UCSD-AML1 (cell line): ENCODE measurements at regions not wholly inside any gene's neighbourhood (a gene's known extent, or its start where the extent isn't known, plus 50 kb on each side); places are given as distances from the start of the nearest gene placed in this dataset.

Source experiments
- DNase-seq: peaks from one replicate; lab custom pipeline; 2025; ENCODE audit not compliant: unreplicated experiment; lab: John Stamatoyannopoulos, UW

- no peak for DNase-seq
Observed at GRCh38 chr4:136183513-136183912, 1348.8 kb downstream of the PCDH18 start.

DNA sequence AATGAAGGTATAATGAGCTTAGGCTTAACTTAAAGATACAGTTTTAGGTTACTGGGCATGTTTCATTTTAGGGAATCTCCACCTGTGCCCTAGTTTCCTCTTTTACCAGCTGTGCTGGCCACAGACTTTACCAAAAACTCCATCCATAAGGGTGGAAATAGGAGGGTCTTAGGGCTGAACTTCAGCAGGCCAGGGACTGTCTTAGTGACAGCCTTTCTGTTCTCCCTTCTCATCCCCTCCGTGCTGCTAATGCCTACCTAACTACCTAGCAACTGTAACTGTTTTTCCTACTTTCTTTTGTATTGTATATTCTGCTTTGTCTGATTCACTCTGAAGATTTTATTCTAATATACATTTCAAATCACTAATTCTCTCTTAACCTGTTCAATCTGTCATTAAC is 1375.3 kb downstream of the PCDH18 start:
- DNase-seq = no peak

DNA sequence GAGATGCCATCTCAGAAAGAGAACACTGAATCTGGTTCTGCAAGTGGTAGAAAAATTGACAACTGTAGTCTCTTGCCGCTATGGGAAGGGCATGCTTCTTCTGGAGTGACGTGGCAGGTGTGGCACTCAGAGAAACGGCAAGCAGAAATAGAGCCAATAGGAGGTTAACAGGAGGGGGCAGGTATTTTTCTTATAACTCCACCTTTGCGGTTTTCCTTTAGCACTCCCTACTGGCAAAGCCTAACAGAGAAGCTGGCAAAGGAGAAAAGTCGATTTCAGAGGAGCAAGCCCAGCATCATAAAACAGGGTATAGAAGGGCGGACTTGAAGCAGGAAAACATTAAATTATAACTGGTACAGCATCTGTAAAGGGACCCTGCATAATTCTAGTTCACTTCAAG is 1382.2 kb downstream of the PCDH18 start:
- no peak for DNase-seq

GRCh38 chr4:136136601-136137000 is 1395.7 kb downstream of the PCDH18 start:
- DNase-seq = no peak

GRCh38 chr4:136124251-136124745 is 1408.0 kb downstream of the PCDH18 start:
- DNase-seq = no peak

DNA sequence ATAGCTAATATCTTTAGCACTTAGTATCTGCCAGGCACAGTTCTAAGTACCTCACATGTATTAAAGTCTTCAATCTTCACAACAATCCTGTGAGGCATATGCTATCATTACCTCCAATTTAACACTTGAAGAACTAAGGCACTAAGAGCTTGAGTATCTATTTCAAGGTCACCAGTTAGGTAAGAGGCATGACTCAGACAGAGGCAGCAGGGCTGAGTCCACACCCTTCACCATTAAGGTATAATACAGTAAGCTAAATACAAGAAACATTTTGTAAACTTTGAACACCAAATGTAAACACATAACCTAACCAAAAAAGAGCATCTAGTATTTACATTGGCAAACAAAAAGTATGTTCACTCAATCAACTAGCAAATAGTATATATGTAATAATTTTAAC is 1410.9 kb downstream of the PCDH18 start:
- DNase-seq = no peak

GRCh38 chr4:136113921-136114320 is 1418.4 kb downstream of the PCDH18 start:
- DNase-seq = no peak

GRCh38 chr4:136112116-136112515 is 1420.2 kb downstream of the PCDH18 start:
- no peak for DNase-seq

GRCh38 chr4:136106753-136107152 is 1425.5 kb downstream of the PCDH18 start:
- no peak for DNase-seq

DNA sequence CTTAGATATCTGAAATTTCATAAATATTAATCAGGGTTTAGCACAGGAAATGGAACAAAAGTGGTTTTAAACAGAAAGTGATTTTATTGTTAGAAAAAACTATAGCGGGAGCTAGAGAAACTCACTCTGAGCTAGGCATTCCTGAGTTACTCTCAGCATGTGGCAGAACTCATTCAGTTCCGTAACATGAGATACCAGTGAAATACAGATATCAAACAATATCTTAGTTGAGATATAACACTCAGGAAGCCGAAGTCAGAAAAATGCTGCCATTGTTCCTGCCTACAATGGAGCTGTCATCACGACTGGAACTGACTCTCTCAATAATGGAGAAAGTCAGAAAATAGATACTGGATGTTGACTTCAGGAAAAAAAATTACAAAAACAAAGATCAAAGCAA is 1428.7 kb downstream of the PCDH18 start:
- no peak for DNase-seq

GRCh38 chr4:136097676-136098075 is 1434.6 kb downstream of the PCDH18 start:
- DNase-seq = no peak

DNA sequence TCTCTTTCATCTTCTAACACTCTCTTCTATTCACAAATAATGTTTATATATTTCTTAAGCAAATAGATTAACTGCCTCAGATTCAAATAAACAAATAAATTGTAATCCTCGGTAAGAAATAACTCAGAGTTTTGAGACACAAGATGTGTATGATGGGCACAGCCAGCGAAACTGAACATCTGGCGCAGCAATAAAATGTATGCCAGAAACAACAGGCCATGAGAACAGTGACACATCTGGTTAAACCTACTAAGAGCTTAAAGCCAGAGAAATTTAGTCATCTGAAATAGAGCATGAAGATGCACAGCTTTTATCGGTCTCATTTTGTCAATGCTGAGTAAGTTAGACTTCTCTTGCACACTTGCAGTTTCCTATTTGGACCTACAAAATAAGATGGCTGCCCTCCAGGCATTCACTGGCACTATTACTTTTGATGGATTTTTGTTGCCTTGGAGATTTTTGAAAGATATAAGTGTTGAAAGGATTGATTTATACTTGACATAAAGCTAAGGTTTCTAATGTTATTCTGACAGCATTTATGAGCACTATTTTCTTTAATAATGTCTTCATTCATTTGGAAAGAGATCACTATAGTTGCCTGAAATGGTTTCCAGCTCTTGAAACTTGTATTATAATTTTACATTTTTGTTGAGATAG is 1444.0 kb downstream of the PCDH18 start:
- no peak for DNase-seq

DNA sequence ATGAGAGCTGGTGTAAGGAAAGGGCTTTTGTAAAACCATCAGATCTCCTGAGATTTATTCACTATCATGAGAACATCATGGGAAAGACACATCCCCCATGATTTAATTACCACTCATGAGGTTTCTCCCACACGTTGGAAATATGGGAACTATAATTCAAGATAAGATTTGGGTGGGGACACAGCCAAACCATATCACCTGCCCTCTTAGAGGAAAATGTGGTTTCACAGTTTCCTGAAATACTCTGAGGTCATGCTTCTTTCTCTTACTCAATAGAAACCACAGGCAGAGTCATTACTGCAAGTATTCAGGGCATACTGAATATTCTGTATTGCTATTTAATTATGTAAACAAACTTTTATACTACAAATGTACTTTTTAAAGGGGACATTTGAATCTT is 1453.3 kb downstream of the PCDH18 start:
- DNase-seq = no peak

- no peak for DNase-seq
Observed at GRCh38 chr4:136056748-136057147, 1475.5 kb downstream of the PCDH18 start.

GRCh38 chr4:136055360-136055759 is 1476.9 kb downstream of the PCDH18 start:
- DNase-seq = no peak

GRCh38 chr4:136036744-136037143 is 1495.5 kb downstream of the PCDH18 start:
- DNase-seq = peak; percentile 4

GRCh38 chr4:136032391-136032790 is 1499.9 kb downstream of the PCDH18 start:
- no peak for DNase-seq

- no peak for DNase-seq
Observed at GRCh38 chr4:136025540-136025939, 1506.8 kb downstream of the PCDH18 start.

DNA sequence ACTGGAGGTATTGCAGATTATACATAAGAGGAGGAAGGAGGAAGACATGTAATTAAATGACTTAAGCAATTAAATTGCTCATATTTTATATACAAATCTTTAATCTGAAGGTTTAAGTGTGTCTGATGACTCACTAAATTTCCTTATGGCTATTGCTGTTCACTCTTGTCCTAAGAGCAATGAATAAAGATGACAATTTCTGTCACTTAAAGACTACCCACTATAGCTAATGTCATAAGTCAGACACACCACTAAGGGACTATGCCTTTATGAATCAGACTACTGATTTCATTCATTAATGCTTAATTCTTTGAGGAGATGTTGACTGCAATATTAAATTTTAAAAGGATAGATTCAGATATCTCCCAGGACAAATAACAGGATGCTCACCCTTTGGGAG is 1514.7 kb downstream of the PCDH18 start:
- no peak for DNase-seq

DNA sequence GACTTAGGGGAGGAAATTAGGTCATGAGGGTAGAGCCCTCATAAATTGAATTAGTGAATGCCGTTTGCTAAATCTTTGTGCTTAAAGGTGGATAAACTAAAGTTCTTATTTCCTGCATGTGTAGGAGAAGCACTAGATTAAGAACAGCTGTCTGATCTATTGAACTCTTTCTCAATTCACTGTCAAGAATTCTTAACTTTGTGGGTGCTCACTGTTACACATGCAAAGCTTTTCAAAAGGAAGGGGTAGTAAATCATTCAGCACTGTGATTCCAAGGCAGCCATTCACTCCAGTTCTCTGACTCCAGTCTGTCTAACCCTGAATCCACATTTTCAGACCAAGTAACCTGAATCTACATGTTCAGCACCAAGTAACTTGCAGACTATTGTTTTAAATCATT is 1520.1 kb downstream of the PCDH18 start:
- no peak for DNase-seq

GRCh38 chr4:136009258-136009832 is 1522.9 kb downstream of the PCDH18 start:
- no peak for DNase-seq

DNA sequence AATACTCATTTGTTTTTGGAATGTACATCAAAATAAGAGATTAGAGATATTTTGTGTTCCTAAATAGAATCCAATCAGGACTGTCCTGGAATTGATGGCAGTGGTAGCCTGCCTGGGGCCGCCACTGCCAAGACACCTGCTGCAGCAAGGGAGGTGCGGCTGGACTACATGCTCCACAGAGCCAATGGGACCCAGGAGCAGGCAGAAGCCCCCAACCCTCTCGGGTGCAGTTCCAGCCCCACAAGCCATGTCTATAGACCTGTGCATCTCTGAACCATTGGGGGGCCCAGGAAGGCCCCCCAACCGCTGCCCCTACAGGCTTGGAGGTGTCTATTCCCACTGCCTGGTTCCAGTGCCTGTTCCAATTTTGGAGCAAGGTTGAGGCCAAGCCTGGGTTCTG is 1524.3 kb downstream of the PCDH18 start:
- no peak for DNase-seq

GRCh38 chr4:136002316-136002715 is 1530.0 kb downstream of the PCDH18 start:
- DNase-seq = no peak
